ENCODE measurements at regions not wholly inside any gene's neighbourhood (a gene's known extent, or its start where the extent isn't known, plus 50 kb on each side); places are given as distances from the start of the nearest gene placed in this dataset.

GRCh38 chr1:170291516-170291915 lies 145.8 kb downstream of the NTMT2 start:
- no peak for FAIRE-seq
- Histone ChIP-seq H3K36me3 (ENCODE audit: control insufficient read depth, insufficient read depth, low read length) (no peaks in the 10 kb centered on the region), H3K4me3 (no peak overlapping the region), H3K4me1 (replicated peaks in 1 of 2; ENCODE audit: control insufficient read depth in 2 of 2, insufficient read depth in 2 of 2, low read length in 2 of 2) (no peaks in the 10 kb centered on the region), H3K9ac (ENCODE audit: insufficient read depth in 1 of 2, low read depth in 2 of 2, low read length in 2 of 2) (no peak overlapping the region), H3K9me3 (replicated peaks; ENCODE audit: control insufficient read depth, insufficient read depth, low read depth, low read length) (no peaks in the 10 kb centered on the region), H3K27ac (ENCODE audit: extremely low read depth, low read depth, low read length) (no peak overlapping the region), H3K9me1 (ENCODE audit: control insufficient read depth, insufficient read depth, low read length) (no peaks in the 10 kb centered on the region), H3K27me3 (ENCODE audit: control insufficient read depth in 2 of 2, insufficient read depth in 2 of 2, low read length in 2 of 2) (no peaks in the 10 kb centered on the region), H2AFZ (ENCODE audit: low read depth, low read length) (no peak overlapping the region), H4K20me1 (replicated peaks; ENCODE audit: control insufficient read depth, insufficient read depth, low read length) (no peaks in the 10 kb centered on the region), H3K79me2 (ENCODE audit: control insufficient read depth, insufficient read depth, low read length) (no peaks in the 10 kb centered on the region), H3K4me2 (ENCODE audit: insufficient read depth, low read length) (no peak overlapping the region)
- intact Hi-C loops (cut with micrococcal nuclease), result no loop called here
- CTCF ChIA-PET (ENCODE audit: low intra/inter-chr PET ratio), result no interaction called here
- 5% methylated on average over 4 of the region's 4 CpGs for WGBS (ENCODE audit: insufficient coverage, low coverage, missing lambda C conversion rate)
- no peak for DNase-seq (ENCODE audit: extremely low read depth in 1 of 4, low spot score in 3 of 4)
- POLR2A ChIA-PET, result no interaction called here
- ATAC-seq, result no peak
- no peak for TF ChIP-seq PREB (CRISPR knock-in tag; IDR thresholded peaks at IDR 0.05)
- no peak for TF ChIP-seq TSC22D4 (tag; IDR thresholded peaks at IDR 0.05)
- no peak for TF ChIP-seq WHSC1 (IDR thresholded peaks at IDR 0.05; ENCODE audit: low read length)
- no peak for TF ChIP-seq ZNF134 (CRISPR knock-in tag; conservative IDR thresholded peaks at IDR 0.05)
- BruUV-seq (replicated peaks), result no TSS peak
- in situ Hi-C loops (cut with MboI), result no loop called here

- FAIRE-seq (no peak), ATAC-seq (no peak), DNase-seq (ENCODE audit: extremely low read depth in 1 of 4, low spot score in 3 of 4) (no peak)
- H4K20me1 ChIP-seq (replicated peaks; ENCODE audit: control insufficient read depth, insufficient read depth, low read length), result no peaks in the 10 kb centered on the region
- H3K4me3 ChIP-seq, result no peak overlapping the region
- H3K36me3 ChIP-seq (ENCODE audit: control insufficient read depth, insufficient read depth, low read length), result no peaks in the 10 kb centered on the region
- H2AFZ ChIP-seq (ENCODE audit: low read depth, low read length), result no peak overlapping the region
- intact Hi-C loops (cut with micrococcal nuclease), result loop anchor here (5.0 kb wide), 1 partner anchor 114 kb away; no protein-coding TSS in a partner anchor
- H3K4me2 ChIP-seq (ENCODE audit: insufficient read depth, low read length), result no peak overlapping the region
- CTCF ChIA-PET (ENCODE audit: low intra/inter-chr PET ratio), result no interaction called here
- no peaks in the 10 kb centered on the region for H3K27me3 ChIP-seq (ENCODE audit: control insufficient read depth in 2 of 2, insufficient read depth in 2 of 2, low read length in 2 of 2)
- in situ Hi-C loops (cut with MboI), result no loop called here
- no peaks in the 10 kb centered on the region for H3K4me1 ChIP-seq (replicated peaks in 1 of 2; ENCODE audit: control insufficient read depth in 2 of 2, insufficient read depth in 2 of 2, low read length in 2 of 2)
- POLR2A ChIA-PET, result no interaction called here
- H3K9ac ChIP-seq (ENCODE audit: insufficient read depth in 1 of 2, low read depth in 2 of 2, low read length in 2 of 2), result no peak overlapping the region
- H3K79me2 ChIP-seq (ENCODE audit: control insufficient read depth, insufficient read depth, low read length), result no peaks in the 10 kb centered on the region
- BruUV-seq (replicated peaks), result no TSS peak
- H3K9me1 ChIP-seq (ENCODE audit: control insufficient read depth, insufficient read depth, low read length), result no peaks in the 10 kb centered on the region
- H3K9me3 ChIP-seq (replicated peaks; ENCODE audit: control insufficient read depth, insufficient read depth, low read depth, low read length), result no peaks in the 10 kb centered on the region
- 0% methylated on average over 3 of the region's 3 CpGs for WGBS (ENCODE audit: insufficient coverage, low coverage, missing lambda C conversion rate)
- H3K27ac ChIP-seq (ENCODE audit: extremely low read depth, low read depth, low read length), result no peak overlapping the region
- TF ChIP-seq PCBP1 (IDR thresholded peaks at IDR 0.05; ENCODE audit: low read depth, low read length, poor library complexity, severe bottlenecking) (no peak), HBP1 (CRISPR knock-in tag; IDR thresholded peaks at IDR 0.05) (no peak), SMC3 (conservative IDR thresholded peaks at IDR 0.05; ENCODE audit: insufficient read depth, low read depth, low read length) (no peak), C11orf30 (IDR thresholded peaks at IDR 0.05; ENCODE audit: low read depth) (no peak), POLR2B (IDR thresholded peaks at IDR 0.05; ENCODE audit: low read depth, partially characterized antibody) (no peak), ELF2 (CRISPR knock-in tag; IDR thresholded peaks at IDR 0.05) (no peak), ZNF239 (CRISPR knock-in tag; IDR thresholded peaks at IDR 0.05) (no peak), HNRNPLL (IDR thresholded peaks at IDR 0.05; ENCODE audit: low read depth, low read length, poor library complexity, severe bottlenecking) (no peak), NCOA6 (IDR thresholded peaks at IDR 0.05) (no peak), KLF10 (CRISPR knock-in tag; IDR thresholded peaks at IDR 0.05) (no peak)
Measured at GRCh38 chr1:170296211-170296610, 150.5 kb downstream of the NTMT2 start.
